Non-pigmented ciliary epithelial cell (primary cell): ENCODE measurements at regions not wholly inside any gene's neighbourhood (a gene's known extent, or its start where the extent isn't known, plus 50 kb on each side); places are given as distances from the start of the nearest gene placed in this dataset.
A peak's percentile ranks its signal among the peaks of the same experiment; 100 is the strongest.
"Not testable (repeated sequence)": the region's sequence is repeated elsewhere in the genome, so short reads cannot be mapped to it uniquely, and the experiment has no call there.

Experiments used
- DNase-seq: peaks from one replicate; pipeline ENCODE4 v3.0.0-alpha.2; 2010; ENCODE audit warnings: low read depth

GRCh38 chr9:82790875-82791274 lies 272.1 kb downstream of the RASEF start:
- DNase-seq: no peak

DNA sequence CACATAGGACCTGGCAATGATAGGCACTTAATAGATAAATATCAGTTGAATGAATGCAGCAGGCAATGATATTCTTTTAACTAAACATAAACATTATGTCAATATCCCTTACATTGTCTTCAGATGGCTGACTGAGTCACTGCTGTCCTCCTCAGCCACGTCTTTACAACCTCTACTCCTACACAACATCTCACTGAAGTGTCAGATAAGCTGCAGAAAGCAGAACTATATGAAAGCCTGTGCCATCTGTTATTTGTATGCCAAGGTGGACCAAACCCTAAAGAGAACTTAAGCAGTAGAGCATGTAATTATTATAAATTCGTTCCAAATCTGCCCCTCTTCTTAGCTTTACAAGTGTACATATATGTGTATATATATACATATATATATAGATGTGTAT lies 271.2 kb downstream of the RASEF start:
- DNase-seq: no peak

GRCh38 chr9:82797534-82797933 lies 265.4 kb downstream of the RASEF start:
- DNase-seq: no peak

DNA sequence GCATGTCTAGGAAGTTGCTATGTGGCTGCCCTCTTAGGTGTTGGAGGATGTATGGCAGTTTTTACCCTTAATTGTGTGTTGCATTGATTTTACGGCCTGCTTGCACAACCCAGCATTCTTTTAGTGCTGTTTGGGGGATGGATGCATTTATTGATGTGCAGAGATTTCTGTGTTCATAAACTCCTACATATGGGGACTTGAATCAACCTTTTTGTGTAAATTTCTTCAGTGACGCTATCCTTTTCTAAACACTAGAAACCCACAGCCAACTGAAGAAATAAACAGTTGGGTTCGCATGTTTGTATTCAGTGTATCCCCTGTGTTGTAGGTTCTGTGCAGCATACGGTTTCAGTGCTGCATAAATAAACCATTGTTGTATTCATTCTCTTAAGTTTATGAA lies 263.7 kb downstream of the RASEF start:
- DNase-seq: no peak

- DNase-seq: no peak
Observed at GRCh38 chr9:82805027-82805426, 257.9 kb downstream of the RASEF start.

GRCh38 chr9:82808478-82808877 lies 254.5 kb downstream of the RASEF start:
- DNase-seq: no peak

DNA sequence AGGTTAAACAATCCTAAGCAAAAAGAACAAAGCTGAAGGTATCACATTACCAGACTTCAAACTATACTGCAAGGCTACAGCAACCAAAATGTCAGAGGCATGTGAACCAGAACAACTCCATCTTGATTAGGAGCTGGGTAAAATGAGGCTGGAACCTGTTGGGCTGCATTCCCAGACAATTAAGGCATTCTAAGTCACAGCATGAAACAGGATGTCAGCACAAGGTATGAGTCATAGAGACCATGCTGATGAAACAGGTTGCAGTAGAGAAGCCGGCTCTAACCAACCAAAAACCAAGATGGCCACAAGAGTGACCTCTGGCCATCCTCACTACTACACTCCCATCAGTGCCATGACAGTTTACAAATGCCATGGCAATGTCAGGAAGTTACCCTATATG lies 252.0 kb downstream of the RASEF start:
- peak; percentile 71 for DNase-seq

DNA sequence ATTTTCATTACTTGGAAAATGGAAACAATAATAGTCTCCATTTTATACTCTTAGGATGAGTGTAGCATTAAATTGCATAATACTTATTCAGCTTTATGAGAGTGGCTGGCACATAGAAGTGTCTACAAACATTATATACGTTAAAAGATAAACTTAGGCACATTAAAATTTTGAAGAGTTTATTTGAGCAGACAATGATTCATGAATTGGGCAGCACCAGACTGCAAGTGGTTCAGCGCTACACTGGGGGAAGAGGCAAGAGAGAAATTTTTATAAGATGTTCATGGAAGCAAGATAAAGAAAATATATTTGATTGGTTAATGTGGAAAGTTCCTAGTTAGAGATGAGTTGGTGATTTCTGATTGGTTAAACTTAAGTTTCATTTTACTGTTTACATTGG lies 243.7 kb downstream of the RASEF start:
- no peak for DNase-seq

DNA sequence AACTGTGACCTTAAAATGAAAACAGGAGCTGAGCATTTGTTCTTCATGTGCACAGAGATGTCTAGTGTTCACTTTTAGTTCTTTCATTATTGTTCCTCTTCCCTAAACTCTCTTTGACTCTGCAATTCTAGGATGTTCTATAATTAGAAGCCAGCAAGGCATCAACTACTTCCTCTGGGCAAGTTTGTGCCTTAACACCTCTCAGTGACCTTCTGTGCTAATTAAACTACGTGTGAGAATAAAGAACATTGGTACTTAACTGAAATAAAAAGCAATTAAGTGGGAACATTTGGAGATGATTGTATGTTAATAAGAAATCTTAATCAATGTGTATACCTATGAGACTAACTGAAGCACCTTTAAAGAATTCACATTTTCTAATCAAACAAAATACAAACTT lies 242.8 kb downstream of the RASEF start:
- DNase-seq: no peak

DNA sequence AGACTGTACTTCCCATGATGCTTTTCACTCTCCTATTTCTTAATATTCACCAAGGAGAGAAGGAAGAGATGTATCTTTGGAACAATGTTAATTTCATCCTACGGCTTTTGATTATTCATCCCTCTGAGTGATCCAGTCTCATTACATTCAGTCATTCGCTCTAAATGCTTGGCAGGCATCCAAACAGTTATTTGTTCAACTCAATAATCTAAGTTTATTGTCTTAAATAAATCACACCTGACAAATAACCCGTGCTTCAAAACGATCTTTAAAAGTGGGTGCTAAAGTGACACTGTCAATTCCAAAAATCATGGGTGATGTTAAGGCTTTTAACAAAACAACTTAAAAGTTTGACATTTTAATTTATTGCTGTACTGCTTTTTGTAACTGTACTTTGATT lies 233.1 kb downstream of the RASEF start:
- DNase-seq: no peak

GRCh38 chr9:82865524-82865923 lies 197.4 kb downstream of the RASEF start:
- DNase-seq: no peak

DNA sequence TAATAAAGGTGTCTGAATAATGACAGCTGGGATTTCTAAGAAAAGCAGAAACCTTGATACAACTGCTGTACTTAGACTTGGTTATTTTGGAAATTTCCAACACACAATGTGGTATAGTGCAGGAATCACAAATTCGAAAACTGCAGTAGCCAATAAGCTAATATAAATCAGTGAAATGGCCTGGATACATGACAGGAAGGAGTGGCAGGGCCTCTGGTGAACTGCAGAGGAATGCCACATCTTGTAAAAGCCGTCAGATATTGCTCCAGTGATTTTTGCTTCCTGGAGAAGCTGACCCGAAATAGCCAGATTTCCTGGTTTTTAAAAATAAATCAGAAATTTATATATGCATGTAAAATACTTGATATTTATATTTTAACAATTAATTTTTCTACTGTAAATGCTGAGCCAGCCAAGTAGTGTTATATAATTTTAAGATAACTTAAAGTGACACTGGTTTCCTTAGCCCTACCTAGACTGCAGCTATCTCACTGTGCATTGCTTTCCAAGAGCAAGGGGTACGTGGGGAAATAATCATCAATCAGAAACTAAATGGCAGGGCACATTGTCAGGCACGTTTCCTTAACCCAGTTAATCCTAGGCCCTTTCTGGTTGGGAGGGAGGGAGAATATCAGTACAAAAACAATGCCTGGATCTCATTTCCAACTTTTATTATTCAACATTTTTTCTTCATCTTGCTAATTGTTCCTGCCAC lies 182.4 kb downstream of the RASEF start:
- no peak for DNase-seq

DNA sequence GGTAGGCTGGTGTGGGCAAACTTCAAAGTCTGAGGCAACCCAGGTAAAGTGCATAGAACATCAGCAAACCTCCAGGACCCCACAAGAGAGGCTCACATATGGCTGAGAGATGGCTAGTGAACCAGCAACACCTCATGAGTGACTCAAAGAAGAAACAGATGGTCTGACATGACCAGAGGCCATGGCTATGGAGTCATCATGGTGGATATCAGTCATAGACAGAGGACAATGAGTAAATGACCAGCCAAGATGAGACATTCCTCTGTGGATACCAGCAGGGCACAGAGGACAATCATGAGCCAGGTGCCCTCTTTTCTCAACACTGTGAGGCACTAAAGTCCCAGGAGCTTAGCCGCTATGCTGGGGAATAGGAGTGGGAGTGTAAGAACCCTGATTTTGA lies 180.8 kb downstream of the RASEF start:
- DNase-seq: peak; percentile 5

DNA sequence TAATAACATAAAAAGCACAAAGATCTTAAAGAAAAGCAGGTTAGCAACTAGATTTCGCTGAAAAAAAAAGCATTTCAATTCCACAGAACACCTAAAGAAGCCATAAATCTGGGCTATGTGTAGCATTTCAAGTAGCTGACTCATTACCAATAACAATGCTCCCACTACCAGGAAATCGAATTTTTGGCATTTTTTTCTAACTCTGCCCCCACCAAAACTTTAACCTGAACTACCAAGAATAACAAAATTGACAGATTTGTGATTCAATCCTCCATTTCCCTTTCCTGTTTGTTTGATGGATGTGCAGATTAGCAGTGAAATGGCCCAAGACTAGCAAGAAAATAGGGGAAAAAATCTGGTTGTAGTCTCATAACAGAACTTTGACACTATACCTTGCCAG lies 180.2 kb downstream of the RASEF start:
- DNase-seq: no peak

DNA sequence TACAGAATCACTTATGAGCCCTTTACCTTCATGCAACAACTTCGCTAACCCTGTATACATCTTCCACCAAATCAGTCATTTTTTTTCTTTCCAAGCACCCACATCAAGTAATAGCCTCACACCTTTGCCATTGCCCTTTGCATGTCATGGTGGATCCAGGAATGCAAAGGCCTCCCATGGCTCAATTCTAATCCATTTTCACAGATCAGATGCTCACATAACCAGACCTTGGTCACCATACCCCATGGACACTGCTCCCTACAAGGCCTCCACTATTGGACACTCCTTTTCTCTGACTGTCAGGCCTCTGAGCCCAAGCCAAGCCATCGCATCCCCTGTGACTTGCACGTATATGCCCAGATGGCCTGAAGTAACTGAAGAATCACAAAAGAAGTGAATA lies 179.5 kb downstream of the RASEF start:
- no peak for DNase-seq

- DNase-seq: not testable (repeated sequence)
Observed at GRCh38 chr9:82883974-82884373, 179.0 kb downstream of the RASEF start.

- no peak for DNase-seq
Observed at GRCh38 chr9:82890401-82890800, 172.5 kb downstream of the RASEF start.

- no peak for DNase-seq
Observed at GRCh38 chr9:82890865-82891264, 172.1 kb downstream of the RASEF start.

GRCh38 chr9:82891321-82891720 lies 171.6 kb downstream of the RASEF start:
- peak; percentile 5 for DNase-seq

DNA sequence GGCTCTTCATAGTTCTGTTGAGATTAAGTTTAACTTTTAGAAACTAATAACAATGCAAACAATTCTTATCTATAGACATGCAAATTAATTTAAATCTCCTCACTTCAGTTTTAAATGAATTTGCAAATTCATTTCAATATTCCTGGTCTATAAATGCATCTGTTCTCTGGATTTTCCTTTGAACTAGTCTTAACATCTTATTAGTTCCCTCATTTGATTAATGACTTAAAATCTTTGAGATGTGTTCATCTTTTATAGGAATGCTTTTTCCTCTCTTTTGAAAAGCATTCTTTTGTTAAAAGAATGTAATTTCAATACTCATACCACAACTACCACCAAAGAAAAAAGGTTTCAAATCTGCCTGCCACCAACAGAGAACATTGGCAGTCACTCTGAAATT lies 169.4 kb downstream of the RASEF start:
- no peak for DNase-seq

GRCh38 chr9:82894548-82894947 lies 168.4 kb downstream of the RASEF start:
- DNase-seq: no peak

GRCh38 chr9:82894961-82895821 lies 167.8 kb downstream of the RASEF start:
- DNase-seq: no peak

DNA sequence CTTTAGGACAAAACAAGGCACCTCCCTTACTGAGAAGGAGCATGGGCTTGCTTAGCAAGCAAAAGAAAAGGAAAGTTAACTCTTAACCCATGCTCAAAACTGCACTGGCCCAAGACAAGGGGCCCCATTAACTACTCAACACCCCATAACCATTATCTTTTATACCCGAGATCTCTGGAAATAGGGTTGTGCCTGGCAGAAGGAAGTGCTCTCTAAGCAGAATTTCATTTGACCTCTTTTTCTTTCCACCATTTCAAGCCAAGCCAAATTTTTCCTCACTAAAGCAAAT lies 167.2 kb downstream of the RASEF start:
- no peak for DNase-seq

GRCh38 chr9:82903503-82903902 lies 159.4 kb downstream of the RASEF start:
- no peak for DNase-seq
